Inferior parietal cortex (tissue), 1 donor: ENCODE measurements at regions not wholly inside any gene's neighbourhood (a gene's known extent, or its start where the extent isn't known, plus 50 kb on each side); places are given as distances from the start of the nearest gene placed in this dataset.

Experiments used
- DNase-seq: peaks from one replicate; pipeline ENCODE4 v3.0.0-alpha.2; 2016; ENCODE audit errors: extremely low spot score

GRCh38 chr22:49213731-49214352 lies 613.8 kb downstream of the BRD1 start:
- no peak for DNase-seq

- DNase-seq = no peak
Observed at GRCh38 chr22:49212466-49212865, 615.2 kb downstream of the BRD1 start.

DNA sequence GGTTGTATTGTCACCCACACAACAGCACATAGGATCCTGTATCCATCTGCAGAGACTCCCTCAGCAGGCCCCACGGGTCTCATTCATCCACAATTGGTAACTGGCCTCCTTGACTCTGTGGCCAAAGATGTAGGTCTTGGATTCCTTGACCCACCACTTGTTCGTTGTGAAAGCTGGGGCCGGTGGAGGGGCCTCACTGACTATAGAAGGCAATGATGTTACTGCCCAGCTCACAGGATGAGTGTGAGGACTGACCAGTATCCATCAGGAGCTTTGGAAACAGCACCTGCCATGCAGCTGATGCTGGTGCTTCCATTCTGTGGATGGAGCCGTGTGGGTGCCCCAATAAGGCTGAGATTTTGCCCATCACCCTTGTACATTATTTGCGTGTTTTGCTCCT lies 615.7 kb downstream of the BRD1 start:
- no peak for DNase-seq

- DNase-seq = no peak
Observed at GRCh38 chr22:49211176-49211575, 616.5 kb downstream of the BRD1 start.

GRCh38 chr22:49210606-49211005 lies 617.1 kb downstream of the BRD1 start:
- DNase-seq = no peak

- no peak for DNase-seq
Observed at GRCh38 chr22:49209452-49210195, 618.0 kb downstream of the BRD1 start.

DNA sequence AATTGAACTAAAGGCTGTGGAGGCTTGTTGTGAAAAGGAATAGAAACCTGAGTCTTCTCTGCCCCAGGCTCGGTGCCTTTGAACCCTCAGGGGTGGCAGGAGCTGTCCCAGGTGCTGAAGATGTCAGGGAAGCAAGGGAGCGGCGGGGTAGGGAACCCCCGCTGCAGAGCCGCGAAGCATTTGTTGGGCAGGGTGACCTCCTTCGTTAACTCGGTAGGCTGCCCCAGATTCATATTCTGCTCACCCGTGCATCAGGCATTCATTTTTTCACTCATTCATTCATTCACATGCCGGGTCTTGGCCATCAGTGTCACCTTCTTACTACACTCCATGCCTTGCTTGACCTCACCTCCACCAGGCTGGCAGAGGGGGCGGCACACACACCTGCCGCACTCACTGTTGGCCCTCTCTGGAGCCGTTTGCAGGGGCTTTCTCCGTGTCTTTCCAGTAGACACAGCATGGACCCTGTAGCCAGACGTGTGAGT lies 618.9 kb downstream of the BRD1 start:
- no peak for DNase-seq

DNA sequence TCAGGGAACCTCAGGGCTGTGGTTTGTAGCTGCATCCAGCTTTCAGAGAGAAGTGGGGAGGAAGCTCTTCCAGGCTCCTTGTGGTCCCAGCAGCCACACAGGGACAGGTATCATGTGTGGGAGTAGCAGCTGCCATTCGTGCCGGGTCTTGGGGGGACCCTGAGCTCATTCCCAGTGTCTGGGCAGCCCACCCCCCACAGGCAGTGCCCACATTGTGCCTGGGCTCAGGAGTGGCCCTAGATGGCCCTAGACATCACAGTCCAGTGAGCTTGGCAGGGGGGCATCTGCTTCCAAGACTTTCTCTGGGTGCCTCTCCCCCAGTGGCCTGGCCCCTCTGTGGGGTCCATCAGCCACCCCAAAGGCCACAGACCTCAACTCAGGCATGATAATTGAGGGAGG lies 619.7 kb downstream of the BRD1 start:
- no peak for DNase-seq

- no peak for DNase-seq
Observed at GRCh38 chr22:49207008-49208003, 620.4 kb downstream of the BRD1 start.

GRCh38 chr22:49206281-49206680 lies 621.4 kb downstream of the BRD1 start:
- no peak for DNase-seq

- no peak for DNase-seq
Observed at GRCh38 chr22:49205483-49205800, 622.2 kb downstream of the BRD1 start.

DNA sequence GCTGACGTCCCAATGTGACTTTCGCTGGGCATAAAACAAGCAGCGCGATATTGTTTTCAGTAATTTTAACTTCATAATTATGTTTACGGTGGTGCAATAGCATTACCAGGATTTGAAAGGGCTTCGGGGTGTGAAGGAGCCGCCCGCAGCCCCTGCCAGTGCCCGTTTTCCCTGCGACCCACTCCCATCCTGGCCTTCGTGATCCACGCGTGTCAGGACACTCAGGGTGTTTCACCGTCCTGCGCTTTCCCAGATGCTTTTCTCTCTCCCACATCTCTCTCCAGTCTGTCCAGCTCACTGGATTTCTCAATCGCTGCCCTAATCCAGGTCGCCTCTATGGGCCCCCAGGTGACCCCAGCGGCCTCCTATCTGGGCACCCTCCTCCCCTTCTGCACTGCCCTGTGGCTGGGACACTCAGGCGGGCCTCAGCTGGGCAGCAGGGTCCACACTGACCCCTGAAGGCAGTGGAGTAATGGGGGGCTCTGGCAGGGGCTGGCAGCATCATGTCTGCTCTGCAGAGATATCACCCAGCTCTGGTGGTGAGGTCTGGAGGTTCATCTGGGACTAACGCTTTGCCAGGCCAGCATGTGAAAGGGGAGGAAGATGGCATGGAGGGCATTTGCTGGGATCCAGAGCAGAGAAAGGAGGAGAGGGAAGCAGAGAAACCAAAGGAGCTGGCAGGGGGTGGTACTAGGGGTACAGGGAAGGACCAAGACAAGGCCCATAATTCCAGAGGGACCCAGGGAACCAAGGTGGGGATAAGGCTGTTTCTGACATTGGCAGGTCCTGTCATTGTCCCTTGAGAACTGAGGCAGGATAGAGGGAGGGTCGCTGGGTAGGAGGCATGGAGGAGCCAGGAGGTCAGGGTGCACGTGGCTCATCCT lies 622.8 kb downstream of the BRD1 start:
- DNase-seq = no peak

DNA sequence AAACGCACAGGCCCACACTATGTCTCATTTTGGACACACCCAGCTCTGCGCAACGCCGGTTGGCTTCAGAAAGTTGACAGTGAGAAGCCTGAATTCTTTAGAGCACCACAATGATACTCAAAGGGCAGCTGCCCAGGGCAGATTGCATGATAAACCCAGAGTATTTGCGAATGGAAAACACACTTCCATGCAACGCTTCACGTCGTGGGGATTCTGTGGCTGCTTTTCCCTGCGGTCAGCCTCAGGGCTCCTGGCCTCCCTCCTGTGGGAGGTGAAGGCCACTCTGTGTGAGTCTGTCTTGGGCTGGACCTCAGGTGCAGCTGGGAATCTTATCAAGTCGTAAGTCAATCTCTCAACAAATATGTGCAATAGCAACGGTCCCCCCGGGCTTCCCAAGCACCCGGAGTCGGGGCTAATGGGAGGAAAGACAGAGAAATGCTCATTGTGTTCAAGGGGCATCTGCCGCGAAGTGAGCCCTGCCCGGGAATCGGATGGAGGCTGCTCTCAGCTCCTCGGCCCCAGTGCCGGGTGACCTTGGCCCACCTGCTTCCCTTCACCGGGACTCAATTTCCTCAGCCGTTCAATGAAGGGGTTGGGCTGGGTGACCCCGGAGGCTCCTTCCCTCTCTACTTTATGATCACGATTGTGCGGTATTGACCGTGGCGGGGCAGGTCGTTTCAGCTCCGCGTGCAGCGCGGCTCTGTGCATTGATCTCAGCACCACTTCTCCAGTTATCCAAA lies 623.6 kb downstream of the BRD1 start:
- DNase-seq = no peak

GRCh38 chr22:49203091-49203858 lies 624.4 kb downstream of the BRD1 start:
- no peak for DNase-seq

GRCh38 chr22:49202226-49202625 lies 625.4 kb downstream of the BRD1 start:
- DNase-seq = no peak

DNA sequence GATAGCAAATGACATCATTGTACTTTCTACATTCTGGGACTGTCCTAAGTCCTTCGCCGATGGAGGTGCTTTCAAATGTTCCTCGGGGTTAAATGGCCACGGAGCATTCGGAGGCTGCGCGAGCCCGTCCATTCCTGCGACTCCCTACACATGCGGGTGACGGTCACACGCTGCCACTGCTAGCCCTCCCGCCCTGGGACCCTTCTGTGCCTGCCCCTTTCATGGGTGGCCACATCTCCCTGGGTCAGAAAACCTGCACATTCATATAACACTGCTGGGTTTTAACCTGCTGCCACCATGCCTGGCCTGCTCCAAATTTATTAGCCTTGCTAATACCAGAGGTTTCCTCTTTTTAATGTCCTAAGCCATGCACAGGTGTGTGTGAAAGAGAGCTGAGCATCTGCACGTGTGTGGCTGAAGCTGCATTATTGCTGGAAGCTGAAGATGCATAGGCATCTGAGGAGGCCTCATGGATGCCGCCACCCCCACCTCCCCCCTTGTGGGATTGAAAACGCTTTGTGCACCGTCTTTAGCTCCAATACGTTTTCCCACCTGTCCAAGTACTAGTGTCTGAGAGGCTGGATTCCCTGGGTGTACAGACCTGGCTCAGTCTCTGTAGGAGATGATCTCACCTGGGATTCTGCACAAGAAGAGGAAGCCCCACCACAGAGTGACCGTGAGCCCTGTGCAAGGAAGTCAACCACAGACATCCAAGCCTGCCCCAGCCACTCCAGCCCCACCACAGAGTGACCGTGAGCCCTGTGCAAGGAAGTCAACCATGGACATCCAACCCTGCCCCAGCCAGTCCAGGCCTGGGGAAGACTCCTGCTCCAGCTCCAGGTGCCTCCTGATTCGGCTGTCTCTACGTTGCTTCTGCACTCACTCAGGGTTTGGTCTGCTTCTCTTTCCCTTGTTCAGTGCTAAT lies 626.4 kb downstream of the BRD1 start:
- DNase-seq = no peak

- DNase-seq = no peak
Observed at GRCh38 chr22:49199224-49199623, 628.4 kb downstream of the BRD1 start.

GRCh38 chr22:49198705-49199084 lies 629.0 kb downstream of the BRD1 start:
- DNase-seq = no peak
